Ovary (tissue), 7 donors: ENCODE measurements at regions not wholly inside any gene's neighbourhood (a gene's known extent, or its start where the extent isn't known, plus 50 kb on each side); places are given as distances from the start of the nearest gene placed in this dataset.

ENCODE experiments used
- DNase-seq, 5 donors: peaks; one replicate each; pipeline ENCODE4 v3.0.0-alpha.2; 2019 to 2020
- H3K27ac ChIP-seq, 2 donors: fragments of 200-600 bp; one replicate each; pipeline versions ENCODE4 v1.5.1 to v1.8.0; 2019 to 2022
- H3K27me3 ChIP-seq: fragments of 200-600 bp; one replicate; pipeline ENCODE4 v1.8.0; 2022
- H3K36me3 ChIP-seq: fragments of 200-600 bp; sonication (generic); one replicate; pipeline ENCODE4 v1.5.1; 2019
- H3K4me1 ChIP-seq: one replicate; pipeline ENCODE4 v1.8.1; 2013; ENCODE audit warnings: mild to moderate bottlenecking, moderate library complexity; ENCODE audit not compliant: insufficient read depth
- H3K4me3 ChIP-seq: fragments of 200-600 bp; sonication (generic); one replicate; pipeline ENCODE4 v1.5.1; 2017
- H3K9me3 ChIP-seq, 2 donors: fragments of 200-600 bp in 1 of 2; sonication (generic) in 1 of 2; one replicate each; pipeline versions ENCODE4 v1.5.1 to v1.8.1; 2013 to 2019; ENCODE audit warnings: mild to moderate bottlenecking in 1 of 2, moderate library complexity in 1 of 2
- EP300 ChIP-seq: sonication (generic); formaldehyde crosslinking; IDR thresholded peaks from one replicate; pipeline ENCODE4 v1.6.1; 2017; ENCODE audit warnings: antibody characterized with exemption
- POLR2A ChIP-seq: fragments of 450-650 bp; IDR thresholded peaks from one replicate; pipeline ENCODE4 v1.6.1; 2017; ENCODE audit warnings: antibody characterized with exemption, mild to moderate bottlenecking, moderate library complexity
- WGBS, 3 donors: extraction: QIAGEN DNeasy Blood & Tissue Kit in 1 of 3; methylation state at CpG; one replicate each; pipeline versions ENCODE4 v1.1.5 to v1.1.7; 2013 to 2017; 5-methylcytosine and 5-hydroxymethylcytosine counted together
- intact Hi-C, 4 donors: fragments of 100-400 bp; cut with DNase I; formaldehyde crosslinking; loops; one replicate each; pipeline versions ENCODE4 v1.11.0 to v1.15.1; 2022 to 2023
- TF ChIP-seq, protein P1 (sequence below), 3 donors: fragments of 450-650 bp in 2 of 3; fragments of 200-600 bp in 1 of 3; IDR thresholded peaks; one replicate each; pipeline versions ENCODE4 v1.5.1 to v1.8.0; 2016 to 2022; ENCODE audit warnings: antibody characterized with exemption in 3 of 3, mild to moderate bottlenecking in 1 of 3
- donor health status: DM: no; HTN: no; CAD: no; lungs with moderate emphysema.
- donor health status: DM: no; HTN: no; CAD: no.
- donor health status: Bipolar disorder and iron deficiency.
- donor health status: DM: no; HTN: no; CAD: no.
- donor health status: DM: yes; HTN: yes; CAD: no.

DNA sequence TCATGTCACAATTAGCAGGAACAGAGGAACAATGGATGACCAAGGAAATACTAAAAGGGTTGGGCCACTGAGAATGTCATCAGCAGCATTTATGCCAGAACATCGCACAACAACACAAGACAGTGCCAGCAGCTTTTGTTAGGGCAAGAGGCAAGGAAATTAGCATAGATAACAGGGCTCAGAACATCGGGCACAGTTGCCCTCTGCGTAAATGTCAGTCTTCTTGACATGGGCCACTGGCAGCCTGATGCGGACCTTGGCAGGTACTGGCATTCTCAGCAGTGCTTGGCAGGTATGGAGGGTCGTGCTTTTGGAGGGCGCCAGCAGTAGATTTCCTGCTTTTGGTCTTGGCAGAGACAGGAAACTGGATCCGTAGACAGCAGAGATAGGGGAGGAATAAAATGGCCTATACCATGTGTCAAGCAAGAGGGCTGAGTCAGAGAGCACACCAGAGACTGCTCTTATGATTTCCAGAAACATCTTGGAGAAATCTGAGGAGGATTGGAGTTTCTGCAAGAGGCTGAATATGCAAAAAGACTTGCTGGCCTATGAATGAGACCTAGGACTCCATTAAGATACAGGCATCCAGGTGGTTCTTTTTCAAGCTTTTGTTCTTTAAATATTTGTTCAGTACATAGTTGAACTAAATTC lies 371.5 kb upstream of the MTPN start:
- no peak for DNase-seq
- intact Hi-C loops: no loop called here
- WGBS, 3 donors: 78 to 80% (median 79%) methylated on average over 7 of the region's 7 CpGs
- Histone ChIP-seq H3K4me1 (no peaks in the 10 kb centered on the region), H3K9me3 (no peaks in the 10 kb centered on the region), H3K27ac (no peak overlapping the region), H3K4me3 (no peak overlapping the region), H3K27me3 (no peaks in the 10 kb centered on the region), H3K36me3 (no peaks in the 10 kb centered on the region)
- TF ChIP-seq EP300: no peak
- TF ChIP-seq, protein P1, sequence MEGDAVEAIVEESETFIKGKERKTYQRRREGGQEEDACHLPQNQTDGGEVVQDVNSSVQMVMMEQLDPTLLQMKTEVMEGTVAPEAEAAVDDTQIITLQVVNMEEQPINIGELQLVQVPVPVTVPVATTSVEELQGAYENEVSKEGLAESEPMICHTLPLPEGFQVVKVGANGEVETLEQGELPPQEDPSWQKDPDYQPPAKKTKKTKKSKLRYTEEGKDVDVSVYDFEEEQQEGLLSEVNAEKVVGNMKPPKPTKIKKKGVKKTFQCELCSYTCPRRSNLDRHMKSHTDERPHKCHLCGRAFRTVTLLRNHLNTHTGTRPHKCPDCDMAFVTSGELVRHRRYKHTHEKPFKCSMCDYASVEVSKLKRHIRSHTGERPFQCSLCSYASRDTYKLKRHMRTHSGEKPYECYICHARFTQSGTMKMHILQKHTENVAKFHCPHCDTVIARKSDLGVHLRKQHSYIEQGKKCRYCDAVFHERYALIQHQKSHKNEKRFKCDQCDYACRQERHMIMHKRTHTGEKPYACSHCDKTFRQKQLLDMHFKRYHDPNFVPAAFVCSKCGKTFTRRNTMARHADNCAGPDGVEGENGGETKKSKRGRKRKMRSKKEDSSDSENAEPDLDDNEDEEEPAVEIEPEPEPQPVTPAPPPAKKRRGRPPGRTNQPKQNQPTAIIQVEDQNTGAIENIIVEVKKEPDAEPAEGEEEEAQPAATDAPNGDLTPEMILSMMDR (IDR thresholded peaks at IDR 0.05): no peak
- no peak for TF ChIP-seq POLR2A

DNA sequence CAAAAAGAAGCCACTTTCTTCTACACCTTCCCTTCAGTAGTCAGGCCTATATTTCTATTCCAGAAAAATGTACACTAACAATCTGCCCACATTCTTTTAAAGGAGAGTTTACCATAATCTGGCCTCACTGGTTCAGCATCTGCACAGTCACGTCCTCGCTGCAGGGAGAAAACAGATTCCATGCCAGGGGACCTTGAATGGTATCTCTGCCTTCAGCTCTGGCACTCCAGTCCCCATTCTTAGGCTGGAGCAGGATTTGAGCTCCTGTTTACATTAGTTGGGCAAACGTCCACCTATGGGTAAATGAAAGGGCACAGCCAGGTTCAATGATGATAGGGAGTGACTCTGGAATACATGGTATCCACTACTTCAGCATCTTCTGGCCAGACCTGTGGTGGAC lies 371.0 kb upstream of the MTPN start:
- 30 to 47% (median 36%) methylated on average over 3 of the region's 3 CpGs for WGBS, 3 donors
- TF ChIP-seq POLR2A (no peak), EP300 (no peak)
- TF ChIP-seq, protein P1 (IDR thresholded peaks at IDR 0.05): no peak
- Histone ChIP-seq H3K27me3 (no peaks in the 10 kb centered on the region), H3K36me3 (no peaks in the 10 kb centered on the region), H3K4me1 (no peaks in the 10 kb centered on the region), H3K9me3 (no peaks in the 10 kb centered on the region), H3K4me3 (no peak overlapping the region), H3K27ac (no peak overlapping the region)
- intact Hi-C loops: no loop called here
- DNase-seq: no peak

DNA sequence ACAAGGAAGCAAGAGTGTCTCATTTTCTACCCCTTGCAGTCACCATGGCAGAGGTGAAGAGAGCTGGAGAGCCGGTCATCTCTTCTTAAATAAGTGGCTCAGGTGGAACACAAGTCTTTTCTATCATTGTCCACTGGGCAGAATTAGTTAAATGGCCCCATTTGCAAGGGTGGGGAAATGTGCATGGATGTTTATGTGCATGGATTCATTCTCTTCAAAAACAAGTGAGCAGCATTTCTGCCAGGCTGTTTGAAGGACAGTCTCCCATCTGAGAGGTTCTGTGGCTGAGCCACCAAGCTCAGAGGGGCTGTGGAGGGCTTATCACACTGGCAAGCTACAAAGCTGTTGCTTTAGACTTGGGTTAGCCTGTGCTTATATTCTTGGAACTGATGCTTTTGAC lies 370.3 kb upstream of the MTPN start:
- Histone ChIP-seq H3K27me3 (no peaks in the 10 kb centered on the region), H3K9me3 (no peaks in the 10 kb centered on the region), H3K27ac (no peak overlapping the region), H3K4me1 (no peaks in the 10 kb centered on the region), H3K4me3 (no peak overlapping the region), H3K36me3 (no peaks in the 10 kb centered on the region)
- TF ChIP-seq EP300 (no peak), POLR2A (no peak)
- TF ChIP-seq, protein P1 (IDR thresholded peaks at IDR 0.05): no peak
- no peak for DNase-seq
- 84 to 100% (median 93%) methylated on average over 1 of the region's 1 CpG for WGBS, 3 donors
- intact Hi-C loops: no loop called here

DNA sequence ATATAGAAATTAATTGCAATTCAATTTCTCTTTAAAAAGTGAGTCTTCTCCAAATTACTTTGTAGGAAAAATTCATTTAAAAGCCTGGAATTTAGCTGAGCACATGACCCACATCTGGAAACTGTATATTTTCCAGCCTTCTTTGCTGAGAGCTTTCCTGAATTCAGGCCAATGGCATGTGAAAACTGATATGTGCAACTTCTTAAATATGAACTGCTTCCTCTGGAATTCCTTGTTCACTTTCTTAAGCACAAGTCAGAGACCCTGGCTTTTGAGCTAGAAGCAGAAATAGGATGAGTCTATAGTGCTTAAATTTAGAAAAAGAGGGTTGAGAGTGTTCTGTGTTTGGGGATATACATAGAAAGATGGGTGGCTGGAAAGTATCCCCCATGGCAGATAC lies 365.1 kb upstream of the MTPN start:
- no peak overlapping the region for H3K4me3 ChIP-seq
- DNase-seq: no peak

More for the DNA sequence above, 365.1 kb upstream of the MTPN start:
- no peaks in the 10 kb centered on the region for H3K4me1 ChIP-seq
- H3K27me3 ChIP-seq: no peaks in the 10 kb centered on the region
- intact Hi-C loops: no loop called here
- no peak overlapping the region for H3K27ac ChIP-seq
- H3K9me3 ChIP-seq: no peaks in the 10 kb centered on the region
- no peak for TF ChIP-seq EP300
- TF ChIP-seq POLR2A: no peak
- TF ChIP-seq, protein P1 (IDR thresholded peaks at IDR 0.05): no peak
- H3K36me3 ChIP-seq: no peaks in the 10 kb centered on the region
